Endodermal cell (in vitro differentiated cells): ENCODE measurements at regions not wholly inside any gene's neighbourhood (a gene's known extent, or its start where the extent isn't known, plus 50 kb on each side); places are given as distances from the start of the nearest gene placed in this dataset.

Source experiments
- DNase-seq: peaks from one replicate; pipeline ENCODE4 v3.0.0-alpha.2; 2017
- H3K27ac ChIP-seq: 2 replicates; pipeline ENCODE4 v1.5.1; 2013; ENCODE audit warnings: mild to moderate bottlenecking, low read depth, low read length, moderate library complexity
- H3K27me3 ChIP-seq: 2 replicates; pipeline ENCODE4 v1.6.1; 2013; ENCODE audit warnings: mild to moderate bottlenecking, low read length, moderate library complexity; ENCODE audit not compliant: insufficient read depth, control insufficient read depth, poor library complexity, severe bottlenecking
- H3K36me3 ChIP-seq: 2 replicates; pipeline ENCODE4 v1.7.0; 2013; ENCODE audit warnings: mild to moderate bottlenecking, low read length, moderate library complexity; ENCODE audit not compliant: control insufficient read depth, insufficient read depth
- H3K4me1 ChIP-seq: one replicate; pipeline ENCODE4 v1.7.0; 2013; ENCODE audit warnings: low read length; ENCODE audit not compliant: control insufficient read depth, insufficient read depth
- H3K4me3 ChIP-seq: 2 replicates; pipeline ENCODE4 v1.5.1; 2013; ENCODE audit warnings: mild to moderate bottlenecking, low read length, moderate library complexity
- H3K9ac ChIP-seq: 2 replicates; pipeline ENCODE4 v1.6.1; 2013; ENCODE audit warnings: mild to moderate bottlenecking, low read length, moderate library complexity; ENCODE audit not compliant: poor library complexity, severe bottlenecking; ENCODE audit errors: extremely low read depth
- H3K9me3 ChIP-seq: 2 replicates; pipeline ENCODE4 v1.6.1; 2013; ENCODE audit warnings: mild to moderate bottlenecking, low read length, moderate library complexity; ENCODE audit not compliant: control insufficient read depth
- H3K27ac Mint-ChIP-seq: 2 replicates; pipeline ENCODE4 v1.8.0; 2020; ENCODE audit warnings: mixed read lengths
- H3K27me3 Mint-ChIP-seq: 2 replicates; pipeline ENCODE4 v1.8.0; 2021; ENCODE audit warnings: mild to moderate bottlenecking, mixed read lengths; ENCODE audit not compliant: insufficient read depth
- H3K36me3 Mint-ChIP-seq: 2 replicates; pipeline ENCODE4 v1.8.0; 2020; ENCODE audit warnings: low read depth, mixed read lengths
- H3K4me1 Mint-ChIP-seq: 2 replicates; pipeline ENCODE4 v1.8.0; 2020; ENCODE audit warnings: mixed read lengths
- H3K4me3 Mint-ChIP-seq: 2 replicates; pipeline ENCODE4 v1.8.0; 2020; ENCODE audit warnings: mild to moderate bottlenecking, moderate library complexity, mixed read lengths
- H3K9me3 Mint-ChIP-seq: 2 replicates; pipeline ENCODE4 v1.8.0; 2020; ENCODE audit warnings: mild to moderate bottlenecking, mixed read lengths
- WGBS, 2 experiments: methylation state at CpG; one replicate each; pipeline versions ENCODE4 v1.1.5 to v1.1.7; 2013; ENCODE audit warnings: missing lambda C conversion rate in 2 of 2, mixed read lengths in 1 of 2; ENCODE audit not compliant: insufficient coverage in 1 of 2, insufficient read length in 1 of 2; 5-methylcytosine and 5-hydroxymethylcytosine counted together
- TF ChIP-seq, protein P1 (sequence below): fragments of 200-600 bp; sonication (generic); conservative IDR thresholded peaks from 2 replicates; pipeline ENCODE4 v1.5.0; 2021; ENCODE audit warnings: antibody characterized with exemption, mild to moderate bottlenecking

DNA sequence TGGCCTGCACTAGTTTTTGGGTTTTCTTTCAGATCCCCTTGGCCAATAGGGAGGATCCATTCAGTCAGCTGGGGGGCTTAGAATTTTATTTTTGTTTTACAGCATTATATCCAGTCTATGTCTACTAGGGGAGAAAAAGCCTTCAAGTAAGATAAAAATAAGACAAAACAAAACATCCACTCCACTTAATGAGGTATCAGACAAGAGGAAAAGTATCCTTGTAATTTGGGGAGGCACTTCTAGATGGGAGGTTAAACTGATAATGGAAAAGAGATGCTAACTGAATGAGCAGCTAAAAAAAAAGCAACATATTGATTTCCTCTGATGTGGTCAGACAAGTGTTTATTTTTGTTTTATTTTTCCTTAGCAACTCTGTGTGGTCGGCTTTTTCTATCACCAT is 278.0 kb upstream of the ANO3 start:
- H3K27ac Mint-ChIP-seq: no peak overlapping the region

DNA sequence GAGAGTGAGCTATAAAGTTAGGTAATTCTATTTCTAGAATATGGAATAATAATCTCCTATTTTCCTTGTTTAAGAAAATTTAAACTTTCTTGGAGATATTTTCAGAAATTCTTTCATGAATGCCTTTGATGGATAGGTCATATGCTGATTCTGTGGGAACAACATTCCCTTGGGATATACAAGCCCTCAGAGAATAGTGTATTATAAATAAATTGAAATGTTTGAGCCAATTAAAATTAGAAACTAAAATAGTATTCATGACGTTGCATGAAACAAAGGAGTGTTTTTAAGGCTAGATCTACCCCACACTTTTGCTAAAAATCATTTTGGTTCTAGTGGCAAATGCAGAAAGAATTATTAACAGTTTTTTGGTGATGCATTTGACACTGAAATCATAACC is 269.3 kb upstream of the ANO3 start:
- Mint-ChIP-seq H3K36me3 (no peaks in the 10 kb centered on the region), H3K9me3 (no peaks in the 10 kb centered on the region), H3K27me3 (no peaks in the 10 kb centered on the region), H3K4me3 (no peak overlapping the region), H3K27ac (no peak overlapping the region), H3K4me1 (peaks cover 8% of the 10 kb centered on the region)
- H3K4me3 ChIP-seq: no peak overlapping the region
- no peaks in the 10 kb centered on the region for H3K36me3 ChIP-seq
- TF ChIP-seq, protein P1, sequence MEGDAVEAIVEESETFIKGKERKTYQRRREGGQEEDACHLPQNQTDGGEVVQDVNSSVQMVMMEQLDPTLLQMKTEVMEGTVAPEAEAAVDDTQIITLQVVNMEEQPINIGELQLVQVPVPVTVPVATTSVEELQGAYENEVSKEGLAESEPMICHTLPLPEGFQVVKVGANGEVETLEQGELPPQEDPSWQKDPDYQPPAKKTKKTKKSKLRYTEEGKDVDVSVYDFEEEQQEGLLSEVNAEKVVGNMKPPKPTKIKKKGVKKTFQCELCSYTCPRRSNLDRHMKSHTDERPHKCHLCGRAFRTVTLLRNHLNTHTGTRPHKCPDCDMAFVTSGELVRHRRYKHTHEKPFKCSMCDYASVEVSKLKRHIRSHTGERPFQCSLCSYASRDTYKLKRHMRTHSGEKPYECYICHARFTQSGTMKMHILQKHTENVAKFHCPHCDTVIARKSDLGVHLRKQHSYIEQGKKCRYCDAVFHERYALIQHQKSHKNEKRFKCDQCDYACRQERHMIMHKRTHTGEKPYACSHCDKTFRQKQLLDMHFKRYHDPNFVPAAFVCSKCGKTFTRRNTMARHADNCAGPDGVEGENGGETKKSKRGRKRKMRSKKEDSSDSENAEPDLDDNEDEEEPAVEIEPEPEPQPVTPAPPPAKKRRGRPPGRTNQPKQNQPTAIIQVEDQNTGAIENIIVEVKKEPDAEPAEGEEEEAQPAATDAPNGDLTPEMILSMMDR: no peak
- H3K9me3 ChIP-seq: no peaks in the 10 kb centered on the region
- H3K9ac ChIP-seq: no peak overlapping the region
- H3K27me3 ChIP-seq: no peaks in the 10 kb centered on the region
- H3K4me1 ChIP-seq: no peaks in the 10 kb centered on the region
- no peak overlapping the region for H3K27ac ChIP-seq
- DNase-seq: no peak
- 88 to 90% methylated on average over 1 of the region's 1 CpG for WGBS, 2 experiments

More for the DNA sequence above, 278.0 kb upstream of the ANO3 start:
- H3K9me3 Mint-ChIP-seq: no peaks in the 10 kb centered on the region
- Histone ChIP-seq H3K36me3 (no peaks in the 10 kb centered on the region), H3K27ac (no peak overlapping the region), H3K27me3 (no peaks in the 10 kb centered on the region), H3K9me3 (no peaks in the 10 kb centered on the region), H3K4me3 (no peak overlapping the region), H3K4me1 (no peaks in the 10 kb centered on the region), H3K9ac (no peak overlapping the region)
- no peak for DNase-seq
- no peaks in the 10 kb centered on the region for H3K27me3 Mint-ChIP-seq
- peaks cover 2% of the 10 kb centered on the region for H3K4me1 Mint-ChIP-seq
- H3K4me3 Mint-ChIP-seq: no peak overlapping the region
- TF ChIP-seq, protein P1: no peak
- H3K36me3 Mint-ChIP-seq: no peaks in the 10 kb centered on the region
- WGBS, 2 experiments: no CpG with 5 or more reads among the region's 1 CpG

DNA sequence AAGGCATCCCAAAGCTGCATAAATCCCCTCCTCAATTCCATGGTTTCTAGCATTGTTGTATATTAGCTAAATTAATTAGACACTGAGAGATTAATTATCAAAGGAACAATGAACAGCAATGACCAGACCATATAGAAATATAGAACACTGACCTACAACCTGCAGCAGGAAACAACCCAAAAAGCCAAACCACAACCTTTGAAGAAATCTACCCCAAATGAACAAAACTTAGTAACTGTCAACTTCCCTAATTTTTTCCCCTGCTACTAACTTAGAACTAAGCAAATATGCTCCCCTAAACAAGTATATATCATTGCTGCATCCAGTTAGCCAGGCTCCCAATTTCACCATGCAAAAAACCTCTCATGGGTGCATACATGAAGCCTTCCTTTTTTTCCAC is 268.0 kb upstream of the ANO3 start:
- no peaks in the 10 kb centered on the region for H3K4me1 ChIP-seq
- H3K9me3 Mint-ChIP-seq: no peaks in the 10 kb centered on the region
- H3K4me1 Mint-ChIP-seq: peaks cover 8% of the 10 kb centered on the region
- H3K27ac ChIP-seq: no peak overlapping the region
- no peaks in the 10 kb centered on the region for H3K9me3 ChIP-seq
- no peaks in the 10 kb centered on the region for H3K27me3 ChIP-seq
- H3K4me3 ChIP-seq: no peak overlapping the region
- H3K4me3 Mint-ChIP-seq: no peak overlapping the region
- H3K36me3 ChIP-seq: no peaks in the 10 kb centered on the region
- H3K27me3 Mint-ChIP-seq: no peaks in the 10 kb centered on the region
- no peaks in the 10 kb centered on the region for H3K36me3 Mint-ChIP-seq
- DNase-seq: no peak
- no peak overlapping the region for H3K9ac ChIP-seq
- no peak overlapping the region for H3K27ac Mint-ChIP-seq
- TF ChIP-seq, protein P1: no peak
